Esophagus muscularis mucosa (tissue), 4 donors: ENCODE measurements at regions not wholly inside any gene's neighbourhood (a gene's known extent, or its start where the extent isn't known, plus 50 kb on each side); places are given as distances from the start of the nearest gene placed in this dataset.

Experiments used
- DNase-seq: peaks from one replicate; pipeline ENCODE4 v3.0.0-alpha.2; 2017; ENCODE audit errors: extremely low spot score
- H3K27ac ChIP-seq, 4 donors: fragments of 200-600 bp; sonication (generic); replicated peaks in 1 of 4; 1 replicate in 3 of 4; 2 replicates in 1 of 4; pipeline ENCODE4 v1.5.1; 2016 to 2019; ENCODE audit warnings: mild to moderate bottlenecking in 1 of 4
- H3K27me3 ChIP-seq, 4 donors: fragments of 200-600 bp; sonication (generic); one replicate each; pipeline versions ENCODE4 v1.5.1 to v1.6.0; 2016 to 2019
- H3K36me3 ChIP-seq, 4 donors: fragments of 200-600 bp; sonication (generic); one replicate each; pipeline ENCODE4 v1.5.1; 2016 to 2019
- H3K4me1 ChIP-seq, 4 donors: fragments of 200-600 bp; sonication (generic); one replicate each; pipeline ENCODE4 v1.5.1; 2016 to 2019
- H3K4me3 ChIP-seq, 4 donors: fragments of 200-600 bp; sonication (generic); 1 replicate in 2 of 4; 2 replicates in 2 of 4; pipeline ENCODE4 v1.5.1; 2016 to 2019; ENCODE audit warnings: mild to moderate bottlenecking in 4 of 4, moderate library complexity in 1 of 4
- H3K9me3 ChIP-seq, 4 donors: fragments of 200-600 bp; sonication (generic); 1 replicate in 3 of 4; 2 replicates in 1 of 4; pipeline ENCODE4 v1.5.1; 2016 to 2019
- CTCF ChIP-seq, 3 experiments: fragments of 200-600 bp in 2 of 3; fragments of 450-650 bp in 1 of 3; sonication (generic) in 2 of 3; IDR thresholded peaks; one replicate each; pipeline ENCODE4 v1.5.1; 2017 to 2019; ENCODE audit warnings: antibody characterized with exemption in 3 of 3, mild to moderate bottlenecking in 2 of 3, moderate library complexity in 1 of 3
- EP300 ChIP-seq: sonication (generic); formaldehyde crosslinking; IDR thresholded peaks from one replicate; pipeline ENCODE4 v1.6.1; 2017; ENCODE audit warnings: antibody characterized with exemption
- POLR2A ChIP-seq: fragments of 450-650 bp; IDR thresholded peaks from one replicate; pipeline ENCODE4 v1.6.1; 2017; ENCODE audit warnings: antibody characterized with exemption, moderate library complexity, mild to moderate bottlenecking, low read depth
- POLR2AphosphoS5 ChIP-seq, 2 donors: sonication (generic); formaldehyde crosslinking; IDR thresholded peaks; one replicate each; pipeline ENCODE4 v1.6.1; 2017; ENCODE audit warnings: antibody characterized with exemption in 2 of 2
- WGBS: methylation state at CpG from one replicate; pipeline ENCODE4 v1.1.5; 2018; 5-methylcytosine and 5-hydroxymethylcytosine counted together
- intact Hi-C: fragments of 100-400 bp; cut with DNase I; formaldehyde crosslinking; loops from one replicate; pipeline ENCODE4 v1.15.1; 2023

- H3K9me3 ChIP-seq, result peaks cover 0 to 3% (median 0%) of the 10 kb centered on the region in 4 donors
- H3K27ac ChIP-seq, result no peak overlapping the region
- H3K4me1 ChIP-seq, result no peaks in the 10 kb centered on the region
- H3K36me3 ChIP-seq, result no peaks in the 10 kb centered on the region
- H3K4me3 ChIP-seq, result no peak overlapping the region
- no peak for TF ChIP-seq POLR2A
- no peak for TF ChIP-seq CTCF (IDR thresholded peaks at IDR 0.05)
- no peak for TF ChIP-seq EP300
- no peak for TF ChIP-seq POLR2AphosphoS5 (IDR thresholded peaks at IDR 0.05)
- H3K27me3 ChIP-seq, result no peaks in the 10 kb centered on the region
- DNase-seq, result no peak
- WGBS, result 66% methylated on average over 4 of the region's 4 CpGs
- intact Hi-C loops, result no loop called here
Measured at GRCh38 chr10:10394933-10395658, 622.6 kb upstream of the CELF2 start.

GRCh38 chr10:10396601-10397000 lies 621.1 kb upstream of the CELF2 start:
- peaks cover 0 to 3% (median 0%) of the 10 kb centered on the region in 4 donors for H3K9me3 ChIP-seq
- no peaks in the 10 kb centered on the region for H3K4me1 ChIP-seq
- DNase-seq, result no peak
- no peaks in the 10 kb centered on the region for H3K36me3 ChIP-seq
- no peak overlapping the region for H3K27ac ChIP-seq
- no peak for TF ChIP-seq CTCF (IDR thresholded peaks at IDR 0.05)
- TF ChIP-seq EP300, result no peak
- no peak for TF ChIP-seq POLR2AphosphoS5 (IDR thresholded peaks at IDR 0.05)
- TF ChIP-seq POLR2A, result no peak
- intact Hi-C loops, result no loop called here
- H3K4me3 ChIP-seq, result no peak overlapping the region
- H3K27me3 ChIP-seq, result no peaks in the 10 kb centered on the region
- WGBS, result 79% methylated on average over 3 of the region's 3 CpGs

- intact Hi-C loops, result no loop called here
- TF ChIP-seq CTCF (IDR thresholded peaks at IDR 0.05) (no peak), EP300 (no peak), POLR2AphosphoS5 (IDR thresholded peaks at IDR 0.05) (no peak)
Measured at GRCh38 chr10:10397906-10398305, 619.8 kb upstream of the CELF2 start.

GRCh38 chr10:10403762-10404161 lies 613.9 kb upstream of the CELF2 start:
- intact Hi-C loops, result no loop called here
- Histone ChIP-seq H3K4me1 (no peaks in the 10 kb centered on the region), H3K27me3 (no peaks in the 10 kb centered on the region), H3K4me3 (no peak overlapping the region), H3K36me3 (no peaks in the 10 kb centered on the region), H3K9me3 (no peaks in the 10 kb centered on the region), H3K27ac (no peak overlapping the region)
- 95% methylated on average over 1 of the region's 1 CpG for WGBS
- TF ChIP-seq POLR2A (no peak), CTCF (IDR thresholded peaks at IDR 0.05) (no peak), EP300 (no peak)
- peak; percentile 24 for DNase-seq

More at GRCh38 chr10:10397906-10398305, 619.8 kb upstream of the CELF2 start:
- peaks cover 0 to 3% (median 0%) of the 10 kb centered on the region in 4 donors for H3K9me3 ChIP-seq
- H3K4me1 ChIP-seq, result no peaks in the 10 kb centered on the region
- H3K36me3 ChIP-seq, result no peaks in the 10 kb centered on the region
- no peaks in the 10 kb centered on the region for H3K27me3 ChIP-seq
- no peak overlapping the region for H3K27ac ChIP-seq
- no peak overlapping the region for H3K4me3 ChIP-seq
- DNase-seq, result no peak

GRCh38 chr10:10417671-10418070 lies 600.0 kb upstream of the CELF2 start:
- WGBS, result 42% methylated on average over 3 of the region's 3 CpGs
- no peaks in the 10 kb centered on the region for H3K27me3 ChIP-seq
- intact Hi-C loops, result no loop called here
- H3K9me3 ChIP-seq, result no peaks in the 10 kb centered on the region
- no peak overlapping the region for H3K27ac ChIP-seq
- no peak for DNase-seq
- no peaks in the 10 kb centered on the region for H3K36me3 ChIP-seq
- H3K4me3 ChIP-seq, result no peak overlapping the region
- TF ChIP-seq CTCF (IDR thresholded peaks at IDR 0.05), result no peak
- no peak for TF ChIP-seq EP300
- TF ChIP-seq POLR2AphosphoS5 (IDR thresholded peaks at IDR 0.05), result no peak
- no peak for TF ChIP-seq POLR2A
- peaks cover 0 to 18% (median 7%) of the 10 kb centered on the region in 4 donors for H3K4me1 ChIP-seq
